Small intestine (tissue), 7 donors: ENCODE measurements at regions not wholly inside any gene's neighbourhood (a gene's known extent, or its start where the extent isn't known, plus 50 kb on each side); places are given as distances from the start of the nearest gene placed in this dataset.

ENCODE experiments used
- DNase-seq, 2 donors: peaks; one replicate each; pipeline versions ENCODE4 v3.0.0 to v3.0.0-alpha.2; 2013
- FAIRE-seq: peaks from 2 replicates; lab custom pipeline; 2012; peaks lifted over from hg19 to GRCh38; lab: Jason Lieb, UNC
- H3K27ac ChIP-seq, 3 donors: one replicate each; pipeline ENCODE4 v1.5.1; 2013; ENCODE audit warnings: low read length in 2 of 3, mild to moderate bottlenecking in 2 of 3, control low read depth in 1 of 3, inconsistent platforms in 1 of 3, low read depth in 1 of 3, moderate library complexity in 1 of 3
- H3K27me3 ChIP-seq, 3 donors: one replicate each; pipeline ENCODE4 v1.6.1; 2013; ENCODE audit warnings: low read length in 3 of 3, inconsistent platforms in 1 of 3; ENCODE audit not compliant: control insufficient read depth in 3 of 3, insufficient read depth in 3 of 3
- H3K36me3 ChIP-seq, 3 donors: one replicate each; pipeline ENCODE4 v1.6.1; 2013; ENCODE audit warnings: low read length in 3 of 3, inconsistent platforms in 1 of 3, low read depth in 1 of 3, mild to moderate bottlenecking in 1 of 3, moderate library complexity in 1 of 3; ENCODE audit not compliant: control insufficient read depth in 3 of 3, insufficient read depth in 2 of 3
- H3K4me1 ChIP-seq, 3 donors: one replicate each; pipeline ENCODE4 v1.6.1; 2013; ENCODE audit warnings: low read length in 2 of 3, inconsistent platforms in 1 of 3, low read depth in 1 of 3, mild to moderate bottlenecking in 1 of 3, moderate library complexity in 1 of 3; ENCODE audit not compliant: control insufficient read depth in 3 of 3, insufficient read depth in 2 of 3
- H3K4me3 ChIP-seq, 3 donors: one replicate each; pipeline ENCODE4 v1.5.1; 2013; ENCODE audit warnings: low read length in 3 of 3, control low read depth in 1 of 3, inconsistent platforms in 1 of 3, low read depth in 1 of 3, mild to moderate bottlenecking in 1 of 3, moderate library complexity in 1 of 3
- H3K9me3 ChIP-seq, 2 donors: one replicate each; pipeline ENCODE4 v1.6.1; 2013; ENCODE audit warnings: low read depth in 1 of 2, low read length in 1 of 2; ENCODE audit not compliant: control insufficient read depth in 2 of 2, insufficient read depth in 1 of 2
- WGBS, 3 donors: extraction: QIAGEN DNeasy Blood & Tissue Kit; methylation state at CpG; one replicate each; pipeline ENCODE4 v1.1.7; 2013; 5-methylcytosine and 5-hydroxymethylcytosine counted together
- donor health status: healthy with polysubstance abuse.
- donor health status: control.
- donor health status: control.
- donor health status: Bipolar disorder and iron deficiency.
- donor health status: healthy.

DNA sequence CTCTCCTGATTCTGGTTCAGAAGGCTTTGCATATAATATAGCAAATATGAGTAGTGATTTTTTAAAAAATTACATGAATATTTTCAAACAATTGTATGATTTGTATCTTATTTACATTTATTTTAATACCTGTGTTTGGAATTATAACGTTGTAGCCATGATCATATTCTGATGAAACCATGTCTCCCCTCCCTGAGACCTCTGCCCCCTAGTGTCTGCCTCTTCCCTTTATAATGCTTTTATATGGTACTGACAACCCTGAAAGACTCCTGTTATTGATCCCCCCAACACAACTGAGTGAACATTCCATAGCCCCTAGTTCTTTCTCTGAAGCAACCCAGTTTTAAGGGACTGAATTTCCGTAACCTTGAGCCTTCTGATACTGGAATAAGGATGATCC lies 187.4 kb downstream of the SOX3 start:
- H3K4me1 ChIP-seq: no peaks in the 10 kb centered on the region
- H3K27ac ChIP-seq: no peak overlapping the region
- no peaks in the 10 kb centered on the region for H3K9me3 ChIP-seq
- no peak for DNase-seq
- H3K4me3 ChIP-seq: no peak overlapping the region
- WGBS, 3 donors: 54 to 63% (median 56%) methylated on average over 2 of the region's 2 CpGs
- no peak for FAIRE-seq
- no peaks in the 10 kb centered on the region for H3K27me3 ChIP-seq
- no peaks in the 10 kb centered on the region for H3K36me3 ChIP-seq

DNA sequence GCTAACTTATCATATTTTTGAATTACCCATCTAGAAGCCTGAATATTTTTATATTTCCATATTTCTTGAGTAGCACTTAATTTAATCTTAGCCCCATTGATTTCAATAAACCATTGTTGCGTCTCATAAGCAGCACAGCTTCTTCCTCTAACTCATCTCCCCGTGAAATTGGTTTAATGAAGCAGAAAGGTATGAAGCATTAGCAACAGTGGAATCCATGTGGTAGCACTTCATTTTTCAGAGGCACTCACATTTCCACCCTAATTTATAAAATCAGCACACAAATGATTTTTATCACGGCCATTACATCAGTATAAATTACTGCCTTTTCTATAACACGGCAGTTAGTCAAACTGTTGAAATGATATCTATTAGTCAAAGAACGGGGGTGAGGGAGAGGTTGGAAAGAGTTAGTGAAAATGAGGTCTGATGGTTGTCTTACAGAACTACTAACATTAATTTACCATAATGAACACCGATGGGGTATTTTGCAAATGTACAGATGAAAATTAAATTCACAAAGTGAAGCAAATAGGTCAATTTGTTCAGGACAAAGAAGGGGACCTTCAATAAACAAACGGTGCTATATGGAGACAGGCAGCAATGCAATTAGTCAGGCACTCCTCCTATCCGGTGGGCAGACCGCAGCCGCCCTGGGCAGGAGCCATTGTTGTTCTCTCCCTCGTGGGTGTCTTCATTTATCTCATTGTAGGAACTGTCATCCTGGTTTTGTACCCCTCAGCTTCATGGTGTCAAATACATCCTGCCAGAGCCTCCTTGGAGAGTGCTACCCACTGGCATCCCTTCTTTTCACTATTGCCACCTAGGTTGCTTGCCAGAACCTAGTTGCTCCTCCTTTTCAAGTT lies 205.7 kb downstream of the SOX3 start:
- H3K9me3 ChIP-seq: no peaks in the 10 kb centered on the region
- no peak for DNase-seq
- H3K27me3 ChIP-seq: no peaks in the 10 kb centered on the region
- H3K36me3 ChIP-seq: no peaks in the 10 kb centered on the region
- no peaks in the 10 kb centered on the region for H3K4me1 ChIP-seq
- WGBS, 3 donors: 73 to 78% (median 78%) methylated on average over 11 of the region's 11 CpGs
- no peak overlapping the region for H3K27ac ChIP-seq
- no peak for FAIRE-seq
- H3K4me3 ChIP-seq: no peak overlapping the region

DNA sequence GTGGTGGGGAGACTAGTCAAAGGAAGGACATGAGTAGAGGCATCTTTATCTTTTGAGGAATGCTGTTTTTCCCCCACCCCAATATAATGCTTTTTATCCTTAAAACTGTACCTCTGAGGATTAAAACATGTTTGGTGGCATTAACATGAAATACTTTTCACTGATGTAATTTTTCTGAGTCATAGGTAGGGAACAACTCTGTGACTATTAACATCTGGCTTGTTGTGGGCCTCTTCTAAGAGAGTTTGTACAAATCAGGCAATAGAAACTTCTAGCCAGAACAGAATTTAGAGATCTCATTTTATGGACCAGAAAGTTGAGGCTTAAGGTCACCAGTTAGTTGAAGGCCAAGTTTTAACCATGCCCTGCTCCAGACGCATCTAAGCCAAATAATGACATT lies 207.6 kb downstream of the SOX3 start:
- no peaks in the 10 kb centered on the region for H3K4me1 ChIP-seq
- no peak overlapping the region for H3K27ac ChIP-seq
- H3K9me3 ChIP-seq: no peaks in the 10 kb centered on the region
- no peak for DNase-seq
- no peaks in the 10 kb centered on the region for H3K27me3 ChIP-seq
- no peak for FAIRE-seq
- WGBS, 3 donors: 71 to 97% (median 84%) methylated on average over 1 of the region's 1 CpG
- no peak overlapping the region for H3K4me3 ChIP-seq
- H3K36me3 ChIP-seq: no peaks in the 10 kb centered on the region

GRCh38 chrX:140292961-140293360 lies 211.9 kb downstream of the SOX3 start:
- DNase-seq: no peak
- H3K27ac ChIP-seq: no peak overlapping the region
- no peak for FAIRE-seq
- no peaks in the 10 kb centered on the region for H3K9me3 ChIP-seq
- H3K4me1 ChIP-seq: no peaks in the 10 kb centered on the region
- H3K27me3 ChIP-seq: no peaks in the 10 kb centered on the region
- no peaks in the 10 kb centered on the region for H3K36me3 ChIP-seq
- 14 to 43% (median 29%) methylated on average over 1 of the region's 1 CpG for WGBS, 3 donors
- H3K4me3 ChIP-seq: no peak overlapping the region

DNA sequence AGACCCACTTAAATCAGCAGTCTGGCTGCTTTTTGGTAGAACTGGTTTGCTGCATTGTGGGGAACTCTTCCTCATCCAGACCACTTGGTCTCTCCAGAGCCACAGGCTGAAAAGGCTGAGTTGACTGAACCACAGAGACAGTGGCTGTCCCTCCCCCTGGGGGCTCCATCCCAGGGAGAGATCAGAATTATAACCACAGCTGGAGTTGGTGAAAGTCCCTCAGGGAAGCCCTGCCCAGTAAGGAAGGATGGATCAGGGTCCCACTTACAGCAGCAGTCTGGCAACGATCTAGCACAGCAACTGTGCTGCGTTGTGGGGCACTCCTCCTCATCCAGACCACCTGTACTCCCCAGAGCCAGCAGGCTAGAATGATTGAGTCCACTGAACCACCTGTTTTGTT lies 212.7 kb downstream of the SOX3 start:
- no peak for FAIRE-seq
- no peaks in the 10 kb centered on the region for H3K36me3 ChIP-seq
- H3K4me3 ChIP-seq: no peak overlapping the region
- no peaks in the 10 kb centered on the region for H3K9me3 ChIP-seq
- WGBS, 3 donors: 61 to 73% (median 68%) methylated on average over 2 of the region's 2 CpGs
- H3K27me3 ChIP-seq: no peaks in the 10 kb centered on the region
- no peak for DNase-seq
- H3K4me1 ChIP-seq: no peaks in the 10 kb centered on the region
- no peak overlapping the region for H3K27ac ChIP-seq

DNA sequence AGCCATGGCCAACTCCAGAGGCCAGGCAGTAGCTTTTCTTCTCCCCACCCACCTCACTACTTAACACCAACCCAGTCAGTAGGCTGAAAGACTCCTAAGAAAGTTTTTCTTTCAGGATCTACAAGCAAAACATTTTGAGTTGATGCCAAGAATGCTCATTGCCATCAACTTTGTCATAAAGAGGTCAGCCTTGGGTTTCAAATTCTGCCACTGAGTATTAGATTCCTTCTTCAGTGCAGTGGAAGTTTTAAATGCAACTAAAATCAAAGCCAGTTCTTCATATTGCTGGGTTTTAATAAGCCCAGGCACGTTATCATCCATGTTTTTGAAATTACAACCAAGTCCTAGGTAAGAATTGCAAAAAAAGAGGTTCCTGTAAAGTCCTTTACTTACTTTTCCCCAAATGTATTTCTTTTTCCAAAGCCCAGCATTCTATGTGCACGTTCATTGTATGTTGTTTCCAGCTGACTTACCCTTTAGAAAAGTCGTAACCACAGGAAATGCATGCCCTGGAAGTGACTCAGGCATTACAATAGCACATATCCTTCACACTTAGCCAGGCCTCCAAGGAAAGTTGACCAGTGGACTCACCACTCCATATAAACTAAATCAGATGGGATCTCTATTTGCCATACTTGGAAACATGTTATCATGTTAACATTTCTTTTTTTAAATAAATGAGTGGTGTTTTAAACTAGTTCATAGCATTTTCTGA lies 229.9 kb downstream of the SOX3 start:
- Histone ChIP-seq H3K4me3 (no peak overlapping the region), H3K36me3 (no peaks in the 10 kb centered on the region), H3K27me3 (no peaks in the 10 kb centered on the region), H3K9me3 (no peaks in the 10 kb centered on the region), H3K27ac (no peak overlapping the region), H3K4me1 (no peaks in the 10 kb centered on the region)
- FAIRE-seq (no peak), DNase-seq (no peak)
- 25 to 31% (median 28%) methylated on average over 3 of the region's 3 CpGs for WGBS, 3 donors

- 67 to 85% (median 71%) methylated on average over 4 of the region's 4 CpGs for WGBS, 3 donors
- Histone ChIP-seq H3K9me3 (no peaks in the 10 kb centered on the region), H3K4me3 (no peak overlapping the region), H3K36me3 (no peaks in the 10 kb centered on the region), H3K27ac (no peak overlapping the region), H3K27me3 (no peaks in the 10 kb centered on the region), H3K4me1 (no peaks in the 10 kb centered on the region)
- FAIRE-seq: no peak
- no peak for DNase-seq
Observed at GRCh38 chrX:140273921-140274320, 230.9 kb downstream of the SOX3 start.

DNA sequence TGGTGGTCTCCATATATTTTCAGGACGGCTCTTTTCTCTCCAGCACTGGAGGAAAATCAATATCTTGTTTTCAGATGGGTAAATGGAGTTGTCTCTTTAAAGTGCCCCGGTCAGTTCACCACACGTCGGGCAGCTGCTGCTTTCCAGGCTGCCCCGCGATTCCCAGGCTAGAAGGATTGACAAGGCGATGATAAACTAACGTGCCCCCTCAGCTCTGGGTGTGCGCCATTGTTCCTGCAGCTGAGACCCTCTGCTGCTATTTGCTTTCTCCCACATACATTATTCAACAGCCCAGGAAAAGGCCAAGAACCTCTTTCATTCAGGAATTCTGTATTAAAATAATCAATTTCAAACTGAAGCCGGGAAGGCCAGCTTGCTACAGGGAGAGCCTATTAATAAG lies 254.5 kb downstream of the SOX3 start:
- Histone ChIP-seq H3K4me3 (no peak overlapping the region), H3K27ac (no peak overlapping the region), H3K4me1 (no peaks in the 10 kb centered on the region), H3K36me3 (no peaks in the 10 kb centered on the region), H3K9me3 (no peaks in the 10 kb centered on the region), H3K27me3 (no peaks in the 10 kb centered on the region)
- DNase-seq (no peak), FAIRE-seq (no peak)
- 27 to 47% (median 40%) methylated on average over 10 of the region's 10 CpGs for WGBS, 3 donors
